Testis (tissue), 2 donors: ENCODE measurements at regions not wholly inside any gene's neighbourhood (a gene's known extent, or its start where the extent isn't known, plus 50 kb on each side); places are given as distances from the start of the nearest gene placed in this dataset.

ENCODE experiments used
- POLR2A ChIP-seq: fragments of 450-650 bp; IDR thresholded peaks from one replicate; pipeline ENCODE4 v1.6.1; 2017; ENCODE audit warnings: antibody characterized with exemption, mild to moderate bottlenecking, moderate library complexity
- TF ChIP-seq, protein P1 (sequence below), 3 experiments: fragments of 450-650 bp in 2 of 3; fragments of 200-600 bp in 1 of 3; sonication (generic) in 1 of 3; IDR thresholded peaks; one replicate each; pipeline ENCODE4 v1.5.1; 2016 to 2019; ENCODE audit warnings: antibody characterized with exemption in 3 of 3, mild to moderate bottlenecking in 2 of 3, moderate library complexity in 1 of 3

DNA sequence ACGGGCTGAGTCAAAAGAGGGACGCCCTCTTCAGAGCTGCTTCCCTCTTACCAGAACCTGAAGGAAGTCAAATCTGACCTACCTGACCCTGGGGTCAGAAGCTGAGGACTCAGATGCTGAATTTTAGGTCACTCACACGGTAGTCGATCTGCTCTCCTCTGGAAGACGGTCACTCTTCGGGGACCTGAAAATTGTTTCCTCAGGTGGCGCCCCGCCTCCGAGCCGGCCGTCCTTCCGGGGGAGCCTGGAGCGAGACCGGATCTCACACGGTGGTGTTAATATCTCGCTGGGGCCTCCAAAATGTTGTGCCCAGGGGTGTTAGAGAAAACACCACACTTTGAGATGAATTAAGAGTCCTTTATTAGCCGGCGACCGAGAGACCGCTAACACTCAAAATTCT is 737.2 kb downstream of the SI start:
- TF ChIP-seq POLR2A: no peak
- TF ChIP-seq, protein P1, sequence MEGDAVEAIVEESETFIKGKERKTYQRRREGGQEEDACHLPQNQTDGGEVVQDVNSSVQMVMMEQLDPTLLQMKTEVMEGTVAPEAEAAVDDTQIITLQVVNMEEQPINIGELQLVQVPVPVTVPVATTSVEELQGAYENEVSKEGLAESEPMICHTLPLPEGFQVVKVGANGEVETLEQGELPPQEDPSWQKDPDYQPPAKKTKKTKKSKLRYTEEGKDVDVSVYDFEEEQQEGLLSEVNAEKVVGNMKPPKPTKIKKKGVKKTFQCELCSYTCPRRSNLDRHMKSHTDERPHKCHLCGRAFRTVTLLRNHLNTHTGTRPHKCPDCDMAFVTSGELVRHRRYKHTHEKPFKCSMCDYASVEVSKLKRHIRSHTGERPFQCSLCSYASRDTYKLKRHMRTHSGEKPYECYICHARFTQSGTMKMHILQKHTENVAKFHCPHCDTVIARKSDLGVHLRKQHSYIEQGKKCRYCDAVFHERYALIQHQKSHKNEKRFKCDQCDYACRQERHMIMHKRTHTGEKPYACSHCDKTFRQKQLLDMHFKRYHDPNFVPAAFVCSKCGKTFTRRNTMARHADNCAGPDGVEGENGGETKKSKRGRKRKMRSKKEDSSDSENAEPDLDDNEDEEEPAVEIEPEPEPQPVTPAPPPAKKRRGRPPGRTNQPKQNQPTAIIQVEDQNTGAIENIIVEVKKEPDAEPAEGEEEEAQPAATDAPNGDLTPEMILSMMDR (IDR thresholded peaks at IDR 0.05): no peak
